LoVo (cell line): ENCODE measurements at regions not wholly inside any gene's neighbourhood (a gene's known extent, or its start where the extent isn't known, plus 50 kb on each side); places are given as distances from the start of the nearest gene placed in this dataset.
"Not testable (repeated sequence)": the region's sequence is repeated elsewhere in the genome, so short reads cannot be mapped to it uniquely, and the experiment has no call there.

Experiments used
- DNase-seq: peaks from one replicate; pipeline ENCODE4 v3.0.0-alpha.2; 2016; ENCODE audit warnings: low spot score

DNA sequence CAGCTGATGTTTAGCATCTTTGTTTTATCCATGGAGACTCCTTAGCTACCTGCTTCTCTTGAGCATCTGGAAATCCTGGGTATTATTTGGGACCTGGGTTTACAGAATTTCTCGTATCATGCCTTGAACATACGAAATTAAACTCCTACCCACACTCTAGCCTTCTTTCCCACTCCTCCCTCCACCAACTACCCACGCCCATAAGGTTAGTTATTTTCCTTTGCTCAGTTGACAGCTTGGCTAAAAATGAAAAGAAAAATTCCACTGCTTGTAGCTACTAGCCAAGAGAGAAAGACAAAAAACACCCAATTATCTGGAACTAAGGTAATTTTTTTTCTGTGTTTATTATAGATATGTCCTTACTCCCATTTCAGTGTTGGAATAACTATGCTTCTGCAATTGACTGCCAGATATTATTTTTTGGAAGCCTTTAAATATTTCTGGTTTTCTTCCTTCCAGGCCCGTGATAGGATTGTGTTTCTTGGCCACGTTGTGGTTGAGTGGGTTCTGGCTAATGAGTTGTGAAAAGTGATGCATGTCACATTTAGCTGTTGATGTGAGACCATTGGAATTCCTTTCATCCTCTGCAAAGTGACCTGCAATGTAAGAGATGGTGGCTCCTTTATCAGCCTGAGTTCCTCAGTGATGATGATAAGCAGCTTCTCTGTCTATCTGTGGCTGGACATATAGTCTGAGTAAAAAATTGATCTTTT lies 308.1 kb downstream of the LRRC70 start:
- DNase-seq: no peak

DNA sequence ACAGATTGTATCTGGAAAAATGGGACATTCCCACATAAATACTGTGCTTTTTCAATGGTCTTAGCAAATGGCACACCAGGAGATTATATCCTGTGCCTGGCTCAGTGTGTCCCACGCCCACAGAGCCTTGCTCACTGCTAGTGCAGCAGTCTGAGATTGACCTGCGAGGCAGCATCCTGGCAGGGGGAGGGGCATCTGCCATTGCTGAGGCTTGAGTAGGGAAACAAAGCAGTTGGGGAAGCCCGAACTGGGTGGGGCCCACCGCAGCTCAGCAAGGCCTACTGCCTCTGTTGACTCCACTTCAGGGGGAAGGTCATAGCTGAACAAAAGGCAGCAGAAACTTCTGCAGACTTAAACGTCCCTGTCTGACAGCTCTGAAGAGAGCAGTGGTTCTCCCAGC lies 258.7 kb downstream of the LRRC70 start:
- not testable (repeated sequence) for DNase-seq

DNA sequence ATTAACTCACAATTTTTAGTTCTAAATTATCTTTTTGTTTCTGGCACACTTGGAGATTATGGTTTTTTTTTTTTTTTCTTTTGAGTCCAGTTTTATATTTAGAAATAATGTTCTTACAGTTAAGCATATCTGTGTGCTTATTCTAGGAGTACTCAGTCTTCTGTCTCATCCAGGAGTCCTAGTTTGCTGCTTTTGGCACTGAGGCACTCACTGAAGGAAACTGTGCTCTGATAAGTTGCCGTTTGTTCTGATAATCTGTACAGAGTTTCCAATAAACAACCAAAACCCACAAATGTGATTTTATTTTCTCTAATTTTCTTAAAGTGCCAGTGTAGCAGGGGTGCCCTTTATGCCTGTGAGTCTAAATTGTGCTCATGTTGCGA lies 251.0 kb downstream of the LRRC70 start:
- DNase-seq: no peak

DNA sequence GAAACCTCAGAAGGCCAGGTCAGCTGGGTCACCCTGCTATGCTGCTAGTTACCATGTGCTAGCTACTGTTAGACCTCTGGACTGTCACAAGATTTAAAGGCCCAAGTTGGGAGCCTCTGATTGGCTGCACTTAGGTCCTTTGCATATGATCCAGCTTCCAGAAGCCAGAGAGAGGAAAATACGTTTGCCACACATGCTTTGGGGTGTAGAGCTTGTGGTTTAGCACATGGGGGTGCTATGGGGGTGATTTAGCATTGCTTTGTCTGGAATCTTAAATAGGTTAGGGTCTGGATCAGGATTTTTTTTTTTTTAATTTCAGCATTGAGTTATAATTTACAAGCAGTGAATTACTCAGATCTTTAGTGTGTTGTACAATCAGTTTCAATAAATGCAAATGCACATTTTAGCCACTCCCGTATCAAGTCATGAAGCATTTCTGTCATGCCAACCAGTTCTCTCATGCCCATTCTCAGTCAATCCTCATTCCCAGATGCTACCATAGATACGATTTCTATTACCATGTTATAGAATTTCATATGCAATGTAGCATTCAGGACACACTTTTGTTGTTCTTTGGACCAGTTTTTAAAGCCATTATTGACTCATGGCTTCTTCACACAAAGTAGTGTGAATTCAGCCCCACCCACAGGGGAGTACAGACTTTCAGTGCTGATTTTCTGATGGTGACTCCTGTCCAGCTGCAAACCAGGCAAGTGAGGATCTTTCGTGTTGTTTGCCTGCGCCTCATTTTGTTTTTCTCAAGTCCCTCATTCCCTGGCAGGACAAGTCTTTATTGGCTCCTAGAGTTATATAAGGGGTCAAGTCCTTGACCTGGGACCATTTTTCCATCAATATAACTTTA lies 250.4 kb downstream of the LRRC70 start:
- DNase-seq: no peak

DNA sequence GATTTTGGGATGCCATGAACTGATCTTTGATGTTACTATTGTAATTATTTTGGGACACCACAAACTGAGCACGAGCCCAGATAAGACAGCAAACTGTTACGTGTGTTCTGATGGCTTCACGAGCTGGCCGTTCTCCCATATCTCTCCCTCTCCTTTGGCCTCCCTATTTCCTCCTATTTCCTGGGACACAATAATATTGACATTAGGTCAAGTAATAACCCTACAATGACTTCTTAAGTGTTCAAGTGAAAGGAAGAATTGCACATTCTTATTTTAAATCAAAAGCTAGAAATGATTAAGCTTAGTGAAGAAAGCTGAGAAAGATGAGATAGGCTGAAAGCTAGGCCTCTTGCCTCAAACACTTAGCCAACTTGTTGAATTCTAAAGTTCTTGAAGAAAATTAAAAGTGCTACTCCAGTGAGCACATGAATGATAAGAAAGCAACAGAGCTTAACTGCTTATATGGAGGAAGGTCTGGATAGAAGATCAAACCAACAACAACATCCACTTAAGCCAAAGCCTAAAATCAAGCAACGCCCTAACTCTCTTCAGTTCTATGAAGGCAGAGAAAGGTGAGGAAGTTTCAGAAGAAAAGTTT lies 247.1 kb downstream of the LRRC70 start:
- DNase-seq: no peak

DNA sequence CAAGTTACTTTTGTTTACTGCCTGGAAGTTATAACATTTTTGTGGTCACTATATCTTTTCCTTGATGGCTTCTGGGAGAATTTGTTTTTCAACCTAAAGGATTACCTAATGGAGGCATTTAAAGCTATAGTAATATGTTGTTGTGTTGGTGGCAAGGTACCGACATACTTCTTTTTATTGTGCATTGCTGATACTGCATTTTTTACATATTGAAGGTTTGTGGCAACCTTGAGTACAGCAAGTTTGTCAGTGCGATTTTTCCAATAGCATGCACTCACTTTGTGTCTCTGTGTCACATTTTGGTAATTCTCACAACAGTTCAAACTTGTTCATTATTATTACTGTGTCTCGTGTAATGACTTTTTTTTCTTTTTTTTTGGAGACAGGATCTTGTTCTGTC lies 246.3 kb downstream of the LRRC70 start:
- no peak for DNase-seq

DNA sequence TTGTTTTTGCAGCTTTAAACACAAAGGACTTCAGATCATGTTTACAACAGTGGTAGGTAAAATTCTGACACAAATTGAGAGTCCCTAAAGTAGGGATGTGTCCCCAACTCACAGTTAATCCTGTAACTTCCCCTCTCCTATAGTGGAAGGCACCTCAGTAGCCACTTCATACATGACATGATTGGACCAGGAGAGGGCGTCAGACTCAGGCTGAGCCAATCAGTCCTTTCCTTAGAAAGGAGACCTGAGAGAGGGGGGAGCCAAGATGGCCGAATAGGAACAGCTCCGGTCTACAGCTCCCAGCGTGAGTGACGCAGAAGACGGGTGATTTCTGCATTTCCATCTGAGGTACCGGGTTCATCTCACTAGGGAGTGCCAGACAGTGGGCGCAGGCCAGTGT lies 238.4 kb downstream of the LRRC70 start:
- not testable (repeated sequence) for DNase-seq

DNA sequence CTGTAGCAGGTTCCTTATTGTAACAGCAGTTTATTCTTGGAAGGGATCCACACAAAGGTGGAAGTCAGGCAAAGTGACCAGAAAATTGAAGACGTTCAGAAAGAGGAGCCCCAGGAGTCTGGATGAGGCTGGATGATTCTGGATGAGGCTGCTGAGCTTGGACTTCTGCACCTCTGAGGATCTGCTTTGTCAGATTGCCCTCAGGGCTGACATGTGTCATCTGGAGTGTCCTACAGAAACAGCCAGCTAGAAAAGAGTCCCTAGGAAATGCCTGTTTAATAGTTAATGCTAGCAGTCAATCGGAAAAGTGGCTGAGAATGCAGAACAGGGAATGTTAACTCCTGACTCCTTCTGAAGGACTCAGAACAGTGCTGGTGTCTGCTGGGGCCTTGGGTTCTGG lies 236.4 kb downstream of the LRRC70 start:
- no peak for DNase-seq

DNA sequence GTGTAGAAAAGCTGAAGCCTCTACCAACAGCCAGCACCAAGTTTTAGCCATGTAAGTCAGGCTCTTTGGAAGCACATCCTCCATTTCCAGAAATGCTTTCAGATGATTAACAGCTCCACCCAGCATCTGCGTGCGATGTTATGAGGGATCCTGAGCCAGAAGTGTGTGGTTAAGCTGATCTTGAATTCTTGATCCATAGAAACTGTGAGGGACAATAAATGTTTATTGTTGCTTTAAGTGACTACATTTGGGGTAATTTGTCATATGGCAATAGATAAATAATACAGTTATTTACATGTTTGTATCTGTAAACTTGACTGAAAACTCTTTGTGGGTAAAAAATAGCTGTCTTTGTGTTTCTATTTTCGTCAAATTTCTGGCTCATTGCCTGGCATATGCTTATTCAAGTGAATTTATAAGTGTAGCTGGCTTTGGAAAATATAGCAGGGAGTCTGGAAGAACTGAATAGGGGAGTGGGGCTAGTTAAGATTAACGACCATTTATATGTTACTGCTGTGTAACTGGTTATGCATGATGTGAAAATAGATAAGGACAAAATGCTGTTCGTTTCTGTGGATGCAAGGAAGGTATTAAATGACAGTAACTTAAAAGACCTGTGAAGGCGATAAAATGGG lies 234.1 kb downstream of the LRRC70 start:
- DNase-seq: no peak

DNA sequence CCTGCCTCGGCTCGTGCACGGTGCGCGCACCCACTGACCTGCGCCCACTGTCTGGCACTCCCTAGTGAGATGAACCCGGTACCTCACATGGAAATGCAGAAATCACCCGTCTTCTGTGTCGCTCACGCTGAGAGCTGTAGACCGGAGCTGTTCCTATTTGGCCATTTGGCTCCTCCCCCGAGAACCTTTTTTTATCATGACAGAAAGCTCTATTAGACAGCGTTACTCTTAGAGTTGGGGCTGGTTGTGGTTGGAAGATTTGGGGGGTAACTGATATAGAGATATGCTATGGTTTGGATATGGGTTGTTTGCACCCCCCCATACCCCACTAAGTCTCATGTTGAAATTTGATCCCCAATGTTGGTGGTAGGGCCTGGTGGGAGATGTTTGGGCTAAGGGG lies 226.2 kb downstream of the LRRC70 start:
- not testable (repeated sequence) for DNase-seq

DNA sequence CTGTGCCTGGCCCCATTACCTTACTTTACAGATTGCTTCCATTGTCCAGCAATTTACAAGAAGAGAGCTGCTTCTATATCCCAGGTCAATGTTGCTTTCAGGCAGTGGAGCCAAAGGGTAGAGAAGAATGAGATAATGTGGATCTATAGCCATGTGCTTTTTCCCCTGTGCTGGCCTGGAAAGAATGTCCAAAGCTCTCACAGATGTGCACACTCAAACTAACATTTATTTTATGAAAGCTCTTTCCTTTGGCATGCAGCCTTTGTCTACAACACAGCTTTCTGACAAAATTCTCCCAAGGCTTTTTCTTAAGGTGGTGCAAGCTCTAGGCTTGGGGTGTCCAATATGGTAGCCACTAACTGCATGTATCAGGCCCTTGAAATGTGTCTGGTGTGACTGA lies 217.3 kb downstream of the LRRC70 start:
- no peak for DNase-seq

DNA sequence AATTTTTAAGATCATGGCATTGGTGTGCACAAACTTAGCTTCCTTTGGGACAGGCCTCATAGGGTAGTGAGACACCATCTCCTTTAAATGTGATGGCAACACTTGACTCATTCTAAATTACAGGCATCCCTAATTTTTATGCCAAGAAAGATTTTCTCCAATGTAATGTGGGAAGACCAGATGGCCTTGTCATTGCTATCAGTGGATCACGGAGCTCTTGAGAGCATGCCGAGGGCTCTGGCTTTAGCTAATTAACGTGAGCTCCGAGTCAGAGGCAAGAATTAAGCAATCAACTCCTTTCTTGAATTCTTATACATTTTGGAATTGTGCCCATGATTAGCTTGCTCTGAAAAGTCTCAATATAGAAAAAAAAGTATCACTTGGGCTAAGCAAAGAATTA lies 215.8 kb downstream of the LRRC70 start:
- no peak for DNase-seq

DNA sequence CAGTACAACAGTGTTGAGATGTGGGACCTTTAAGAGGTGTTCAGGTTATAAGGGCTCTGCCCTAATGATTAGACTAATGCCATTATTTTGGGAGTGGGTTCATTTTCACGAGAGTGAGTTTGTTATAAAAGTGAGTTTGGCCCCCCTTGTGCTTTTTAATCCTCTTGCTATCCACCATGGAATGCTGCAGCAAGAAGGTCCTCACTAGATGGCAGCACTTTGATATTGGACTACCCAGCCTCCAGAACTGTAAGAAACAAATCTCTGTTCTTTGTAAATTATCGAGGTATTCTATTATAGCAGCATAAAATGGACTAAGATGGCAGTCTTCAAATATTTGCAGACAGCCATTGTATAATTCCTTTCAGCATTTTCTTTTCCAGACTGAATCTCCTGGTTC lies 212.4 kb downstream of the LRRC70 start:
- no peak for DNase-seq

DNA sequence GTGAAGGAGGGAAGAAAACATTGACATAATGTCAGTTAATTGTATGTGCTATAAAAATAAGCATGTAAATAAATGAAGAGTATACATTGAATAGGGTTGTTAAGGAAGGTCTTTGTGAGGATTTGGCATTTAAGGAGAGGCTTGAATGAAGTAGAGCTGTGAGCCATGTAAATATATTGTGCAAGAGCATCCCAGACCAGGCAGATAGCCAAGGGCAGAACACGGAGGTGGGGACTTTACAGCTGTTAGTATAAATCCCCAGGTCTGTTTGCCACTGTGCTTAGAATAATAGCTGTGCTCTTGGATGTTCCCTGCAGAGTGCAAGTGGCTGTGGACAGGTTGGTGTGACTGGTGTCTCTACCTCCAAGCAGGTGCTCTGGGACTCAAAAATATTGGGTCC lies 211.7 kb downstream of the LRRC70 start:
- DNase-seq: no peak

DNA sequence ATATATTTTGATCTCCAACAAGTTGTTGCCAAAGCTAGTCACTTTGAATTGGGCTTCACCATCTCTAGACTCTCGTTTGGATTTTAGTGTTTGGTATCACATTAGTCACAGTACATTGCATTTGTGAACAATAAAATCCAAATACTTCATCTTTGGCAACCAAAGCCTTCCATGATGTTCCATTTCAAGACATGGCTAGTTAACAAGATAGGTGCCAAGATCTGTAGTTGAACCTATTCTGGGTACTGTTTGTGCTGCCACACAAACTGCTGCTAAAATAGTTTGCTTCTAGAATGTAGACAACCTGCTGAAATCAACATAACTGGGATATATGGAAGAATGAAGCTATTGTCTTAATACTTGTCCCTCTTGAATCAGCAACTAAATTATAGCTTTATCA lies 207.5 kb downstream of the LRRC70 start:
- DNase-seq: no peak

DNA sequence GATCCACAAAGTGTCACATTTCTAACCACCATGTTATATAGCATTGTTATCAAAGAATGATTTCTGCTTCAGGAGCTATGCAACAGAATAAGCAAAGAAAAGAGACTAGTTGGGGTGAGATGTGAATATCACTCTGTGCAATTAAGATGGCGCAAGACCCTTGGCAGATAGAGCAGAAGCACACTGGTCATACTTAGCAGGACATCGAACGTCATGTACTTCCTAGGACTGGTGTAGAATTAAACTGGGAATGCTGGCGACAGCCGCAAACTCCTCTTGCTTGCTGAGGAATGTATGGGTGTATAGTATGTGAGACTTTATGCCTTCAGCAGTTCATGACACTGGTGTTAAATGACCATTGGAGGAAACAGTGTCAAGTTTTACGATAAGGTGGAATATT lies 207.0 kb downstream of the LRRC70 start:
- DNase-seq: no peak

DNA sequence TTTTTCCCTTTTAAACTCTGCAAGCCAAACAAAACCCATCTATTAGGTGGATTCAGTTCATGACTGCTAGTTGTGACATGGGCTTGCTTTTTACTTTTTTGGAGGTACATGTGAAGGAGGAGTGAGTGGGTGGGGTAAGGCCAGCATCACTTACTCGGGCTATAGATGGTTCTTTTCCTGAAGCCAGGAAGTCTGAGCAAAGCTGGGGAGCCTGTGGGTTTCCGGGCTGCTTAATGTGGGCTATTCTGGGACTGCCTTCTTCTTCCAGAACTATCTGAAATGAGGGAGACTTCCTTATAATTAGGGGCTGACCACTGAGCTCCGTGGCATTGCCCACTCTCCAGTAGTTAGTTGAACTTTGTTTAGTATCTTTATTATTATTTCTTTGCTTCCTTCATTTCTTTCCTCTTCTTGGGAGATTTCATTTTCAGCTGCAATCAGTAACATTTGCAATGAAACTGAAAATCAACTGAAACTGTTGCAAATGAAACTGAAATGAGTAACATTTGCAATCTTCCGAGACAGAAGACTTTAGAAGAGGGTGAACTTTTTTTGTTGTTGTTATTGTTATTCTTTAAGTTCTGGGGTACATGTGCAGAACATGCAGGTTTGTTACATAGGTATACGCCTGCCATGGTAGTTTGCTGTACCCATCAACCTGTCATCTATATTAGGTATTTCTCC lies 204.9 kb downstream of the LRRC70 start:
- DNase-seq: no peak

DNA sequence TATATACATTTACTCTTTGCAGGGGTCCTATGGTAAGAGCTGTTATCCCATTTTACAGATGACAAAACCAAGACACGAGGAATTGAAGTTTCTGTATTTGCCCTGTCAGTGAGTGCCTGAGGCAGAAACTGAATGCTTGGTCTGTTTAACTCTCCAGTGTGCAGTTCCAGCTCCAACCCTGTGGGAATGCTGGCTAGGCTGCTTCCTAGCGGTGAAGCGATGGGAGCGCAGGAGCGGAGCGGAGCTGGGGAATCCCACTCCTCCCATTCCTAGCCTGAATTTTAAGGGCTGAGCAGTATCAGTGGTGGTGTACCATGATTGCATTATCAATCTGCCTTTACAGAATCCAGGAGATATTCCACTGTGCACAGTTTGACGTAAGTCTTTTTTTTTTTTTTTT lies 202.3 kb downstream of the LRRC70 start:
- DNase-seq: no peak

DNA sequence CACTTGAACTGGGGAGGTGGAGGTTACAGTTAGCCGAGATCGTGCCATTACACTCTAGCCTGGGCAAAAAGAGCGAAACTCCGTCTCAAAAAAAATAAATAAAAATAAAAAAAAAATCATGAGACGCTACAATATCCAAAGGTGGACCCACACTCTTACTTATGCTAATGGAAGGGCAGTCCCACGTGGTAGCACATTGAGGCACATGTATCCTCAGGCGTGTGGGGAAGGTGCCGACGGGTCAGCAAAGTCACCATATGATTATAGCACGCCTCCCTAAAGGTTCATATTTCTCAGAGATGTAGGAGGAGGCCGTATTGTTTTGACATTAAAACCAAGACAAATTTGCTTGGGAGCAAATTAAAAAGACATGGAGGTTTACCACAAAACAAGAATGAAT lies 201.6 kb downstream of the LRRC70 start:
- no peak for DNase-seq

DNA sequence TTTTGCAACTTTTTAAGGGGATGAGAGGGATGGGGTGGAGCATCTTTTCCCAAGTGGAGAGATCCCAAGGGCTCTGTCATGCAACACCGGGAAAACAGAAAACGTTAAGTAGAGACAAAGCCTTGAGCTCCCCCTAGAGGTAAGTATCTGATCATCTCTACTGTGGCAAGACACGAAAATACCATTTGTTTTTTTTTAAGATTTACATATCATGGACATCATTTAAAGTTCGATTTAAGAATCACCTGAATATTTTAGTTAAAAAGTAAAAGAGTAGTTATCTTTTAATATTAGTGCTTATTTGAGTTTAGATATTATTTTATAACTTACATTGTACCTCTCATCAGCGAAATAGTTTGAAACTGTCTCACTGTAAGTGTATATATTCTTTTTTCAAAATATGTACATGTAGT lies 200.4 kb downstream of the LRRC70 start:
- peak; percentile 80 for DNase-seq

DNA sequence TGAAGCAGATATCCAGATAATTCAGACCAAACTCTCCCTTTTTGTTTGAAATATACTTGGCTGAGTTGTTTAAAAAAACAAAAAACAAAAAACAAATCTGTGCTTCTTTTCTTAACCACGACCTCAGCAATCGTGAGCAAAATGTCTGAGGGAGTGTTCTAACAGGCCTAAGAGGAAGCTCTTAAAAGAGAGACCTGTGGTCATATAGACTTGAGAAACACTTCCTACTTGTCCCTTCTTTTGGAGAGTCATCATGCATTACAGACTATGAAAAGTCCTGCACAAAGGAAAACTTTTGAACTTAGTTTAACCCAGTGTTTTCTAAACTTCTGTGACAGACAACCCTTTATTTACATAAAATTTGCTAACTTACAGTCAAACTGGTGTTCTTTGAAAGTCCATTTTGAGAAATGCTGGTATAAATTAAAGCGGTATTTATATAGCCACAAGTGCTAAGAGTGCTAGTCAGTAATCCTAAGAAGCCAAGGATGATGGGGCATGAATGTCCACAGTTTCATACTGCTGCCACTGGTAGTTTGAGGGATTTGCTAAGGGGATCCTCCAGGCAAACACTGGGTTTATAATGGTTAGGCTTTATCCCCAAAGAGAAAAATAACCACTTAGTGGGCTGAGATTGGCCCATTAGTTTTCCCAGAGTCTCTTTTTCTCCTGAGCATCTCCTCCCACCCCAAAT lies 199.8 kb downstream of the LRRC70 start:
- DNase-seq: no peak

DNA sequence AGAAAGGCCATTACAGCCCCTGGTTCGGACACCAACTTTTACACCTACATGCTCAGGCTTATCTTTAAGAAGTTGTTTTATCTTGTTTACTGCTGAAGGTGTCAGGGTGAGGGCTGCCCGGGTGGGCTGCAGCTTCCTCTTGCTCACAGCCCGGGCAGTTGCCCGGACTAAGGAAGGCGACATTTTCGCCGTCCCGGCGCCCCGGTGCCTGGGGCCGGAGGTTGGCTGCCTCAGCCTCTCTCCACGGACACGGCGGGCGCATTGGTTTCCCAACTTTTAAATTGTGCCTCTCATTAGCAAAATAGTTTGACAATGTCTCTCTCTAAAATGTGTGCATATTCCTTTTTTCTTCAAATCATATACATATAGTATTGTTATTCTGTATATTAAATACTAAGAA lies 198.5 kb downstream of the LRRC70 start:
- not testable (repeated sequence) for DNase-seq
